Naive thymus-derived CD4-positive, alpha-beta T cell (primary cell): ENCODE measurements at regions not wholly inside any gene's neighbourhood (a gene's known extent, or its start where the extent isn't known, plus 50 kb on each side); places are given as distances from the start of the nearest gene placed in this dataset.
A peak's percentile ranks its signal among the peaks of the same experiment; 100 is the strongest.

Source experiments
- ATAC-seq: fragments of 150-1000 bp; cut with Tn5 transposase; 2 replicates; pipeline ENCODE4 v1.10.0; 2021; ENCODE audit warnings: mild to moderate bottlenecking, moderate library complexity
- CTCF ChIA-PET: fragments of 350-600 bp; sonication (Branson Sonifier 250); formaldehyde crosslinking; loops from one replicate; lab custom pipeline; 2021; ENCODE audit warnings: antibody characterized with exemption; lab: Charles Lee
- POLR2A ChIA-PET: fragments of 350-600 bp; sonication (Branson Sonifier 250); formaldehyde crosslinking; loops from one replicate; lab custom pipeline; 2021; ENCODE audit warnings: antibody characterized with exemption, inconsistent platforms; lab: Charles Lee
- DNase-seq, 9 donors: peaks; one replicate each; pipeline versions ENCODE4 v3.0.0 to v3.0.0-alpha.2; 2020 to 2022; ENCODE audit warnings: mixed read lengths in 1 of 9
- H3K27ac ChIP-seq: one replicate; pipeline ENCODE4 v1.7.0; 2013; ENCODE audit warnings: mild to moderate bottlenecking, low read depth, low read length, moderate library complexity
- H3K27me3 ChIP-seq, 2 donors: one replicate each; pipeline ENCODE4 v1.7.0; 2013; ENCODE audit warnings: low read length in 2 of 2, mild to moderate bottlenecking in 2 of 2, moderate library complexity in 2 of 2; ENCODE audit not compliant: control insufficient read depth in 2 of 2, insufficient read depth in 2 of 2
- H3K36me3 ChIP-seq, 3 experiments: 1 replicate in 2 of 3; 2 replicates in 1 of 3; pipeline ENCODE4 v1.7.0; 2013; ENCODE audit warnings: low read length in 3 of 3, mild to moderate bottlenecking in 3 of 3, moderate library complexity in 1 of 3; ENCODE audit not compliant: insufficient read depth in 3 of 3, control insufficient read depth in 2 of 3
- H3K4me1 ChIP-seq, 2 donors: one replicate each; pipeline ENCODE4 v1.7.0; 2013; ENCODE audit warnings: low read length in 2 of 2, mild to moderate bottlenecking in 2 of 2, moderate library complexity in 1 of 2; ENCODE audit not compliant: control insufficient read depth in 2 of 2, insufficient read depth in 2 of 2
- H3K4me3 ChIP-seq: 2 replicates; pipeline ENCODE4 v1.7.0; 2013; ENCODE audit warnings: mild to moderate bottlenecking, low read length
- H3K9me3 ChIP-seq, 3 experiments: 1 replicate in 2 of 3; 2 replicates in 1 of 3; pipeline ENCODE4 v1.7.0; 2013; ENCODE audit warnings: low read length in 3 of 3; ENCODE audit not compliant: control insufficient read depth in 2 of 3
- H3K27ac Mint-ChIP-seq, 9 donors: one replicate each; pipeline ENCODE4 v1.8.0; 2020 to 2022; ENCODE audit warnings: mixed read lengths in 9 of 9, mild to moderate bottlenecking in 8 of 9, moderate library complexity in 5 of 9, inconsistent platforms in 2 of 9
- H3K27me3 Mint-ChIP-seq, 5 donors: one replicate each; pipeline ENCODE4 v1.8.0; 2021 to 2022; ENCODE audit warnings: mixed read lengths in 5 of 5, mild to moderate bottlenecking in 1 of 5
- H3K36me3 Mint-ChIP-seq, 5 donors: one replicate each; pipeline ENCODE4 v1.8.0; 2020 to 2022; ENCODE audit warnings: mixed read lengths in 5 of 5, mild to moderate bottlenecking in 3 of 5, inconsistent platforms in 1 of 5
- H3K4me1 Mint-ChIP-seq, 7 donors: one replicate each; pipeline ENCODE4 v1.8.0; 2020 to 2022; ENCODE audit warnings: mixed read lengths in 7 of 7, mild to moderate bottlenecking in 3 of 7, inconsistent platforms in 1 of 7
- H3K4me3 Mint-ChIP-seq, 10 donors: one replicate each; pipeline ENCODE4 v1.8.0; 2020 to 2022; ENCODE audit warnings: mild to moderate bottlenecking in 10 of 10, mixed read lengths in 10 of 10, moderate library complexity in 6 of 10, inconsistent platforms in 2 of 10
- H3K9me3 Mint-ChIP-seq, 11 donors: one replicate each; pipeline ENCODE4 v1.8.0; 2020 to 2022; ENCODE audit warnings: mixed read lengths in 11 of 11, mild to moderate bottlenecking in 4 of 11, inconsistent platforms in 1 of 11, moderate library complexity in 1 of 11
- intact Hi-C, 2 donors: fragments of 100-400 bp; cut with micrococcal nuclease; formaldehyde crosslinking; loops; one replicate each; pipeline ENCODE4 v1.15.1; 2023

DNA sequence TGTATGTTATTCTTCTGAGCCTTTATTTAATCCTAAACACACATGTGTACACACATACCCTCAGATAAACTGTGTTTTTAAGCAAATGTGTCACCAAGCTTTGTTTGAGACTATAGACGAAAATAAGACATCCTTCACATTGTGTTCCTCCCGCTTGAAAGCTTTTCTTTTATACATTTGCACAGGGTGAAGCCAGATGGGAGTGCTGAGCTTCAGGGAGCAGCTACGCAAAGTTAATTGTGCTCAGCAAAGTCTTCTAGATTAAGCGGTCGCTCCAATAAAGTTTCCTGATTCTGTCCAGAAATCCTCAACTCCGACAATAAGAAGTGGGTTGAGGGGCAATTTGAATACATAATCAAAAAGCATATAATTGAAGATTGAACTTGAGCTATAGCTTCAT lies 117.2 kb upstream of the ARGLU1 start:
- ATAC-seq, result no peak
- no peak for DNase-seq
- Mint-ChIP-seq H3K27me3 (peaks cover 0 to 12% (median 0%) of the 10 kb centered on the region in 5 donors), H3K27ac (no peak overlapping the region), H3K4me3 (no peak overlapping the region), H3K36me3 (no peaks in the 10 kb centered on the region), H3K9me3 (peaks cover 0 to 3% (median 0%) of the 10 kb centered on the region in 11 donors), H3K4me1 (no peaks in the 10 kb centered on the region)
- Histone ChIP-seq H3K4me3 (no peak overlapping the region), H3K27ac (no peak overlapping the region), H3K36me3 (no peaks in the 10 kb centered on the region), H3K4me1 (no peaks in the 10 kb centered on the region), H3K27me3 (no peaks in the 10 kb centered on the region), H3K9me3 (no peaks in the 10 kb centered on the region)
- POLR2A ChIA-PET, result no interaction called here
- intact Hi-C loops, result no loop called here
- CTCF ChIA-PET, result interaction anchor here (0.9 kb wide), 1 partner anchor 65 kb away, joined by 3 read pairs; no protein-coding TSS in a partner anchor

DNA sequence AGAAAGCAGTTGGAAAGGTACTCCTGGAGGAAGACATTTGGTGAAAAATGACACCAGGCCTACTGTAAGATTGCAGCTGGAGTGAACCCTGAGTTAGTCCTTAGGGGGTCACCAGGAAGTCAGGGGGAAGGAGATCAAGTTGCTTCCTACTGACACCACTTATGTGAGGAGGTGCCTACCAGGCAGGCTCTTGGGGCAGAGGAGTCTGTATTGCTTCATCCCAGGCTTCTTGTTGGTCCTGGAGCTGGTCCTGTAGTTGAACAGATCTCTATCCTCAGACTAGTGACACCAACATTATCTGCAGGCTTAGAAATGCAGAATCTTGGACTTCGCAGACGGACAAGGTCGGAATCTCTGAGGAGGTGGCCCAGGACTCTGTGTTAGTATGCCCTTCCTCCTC lies 116.0 kb upstream of the ARGLU1 start:
- Mint-ChIP-seq H3K27me3 (peaks cover 0 to 16% (median 3%) of the 10 kb centered on the region in 5 donors), H3K27ac (no peak overlapping the region), H3K36me3 (no peaks in the 10 kb centered on the region), H3K4me3 (no peak overlapping the region), H3K9me3 (peaks cover 0 to 3% (median 0%) of the 10 kb centered on the region in 11 donors), H3K4me1 (no peaks in the 10 kb centered on the region)
- CTCF ChIA-PET, result no interaction called here
- DNase-seq, result no peak
- no peaks in the 10 kb centered on the region for H3K4me1 ChIP-seq
- no peaks in the 10 kb centered on the region for H3K9me3 ChIP-seq
- POLR2A ChIA-PET, result no interaction called here
- H3K4me3 ChIP-seq, result no peak overlapping the region
- no peak for ATAC-seq
- no peak overlapping the region for H3K27ac ChIP-seq
- H3K27me3 ChIP-seq, result no peaks in the 10 kb centered on the region
- intact Hi-C loops, result no loop called here
- no peaks in the 10 kb centered on the region for H3K36me3 ChIP-seq

DNA sequence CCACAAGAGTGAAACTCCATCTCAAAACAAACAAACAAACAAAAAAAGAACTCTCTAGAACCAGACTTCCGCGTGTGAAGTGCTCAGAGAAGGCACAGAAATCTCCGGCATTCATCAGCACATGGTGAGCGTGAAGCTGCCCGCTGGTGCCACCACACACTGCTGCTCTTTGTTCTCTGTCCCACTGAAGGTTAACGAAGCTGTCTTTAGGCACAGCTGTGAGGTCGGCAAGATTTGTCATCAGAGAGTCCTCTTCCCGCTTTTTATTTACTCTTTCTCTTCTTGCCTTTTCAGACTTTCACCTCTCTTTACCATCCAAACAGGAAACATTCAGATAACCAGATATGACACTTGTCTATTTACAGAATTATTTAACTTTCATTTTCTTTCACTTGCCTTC lies 115.2 kb upstream of the ARGLU1 start:
- no peak for ATAC-seq
- peaks cover 0 to 16% (median 5%) of the 10 kb centered on the region in 5 donors for H3K27me3 Mint-ChIP-seq

DNA sequence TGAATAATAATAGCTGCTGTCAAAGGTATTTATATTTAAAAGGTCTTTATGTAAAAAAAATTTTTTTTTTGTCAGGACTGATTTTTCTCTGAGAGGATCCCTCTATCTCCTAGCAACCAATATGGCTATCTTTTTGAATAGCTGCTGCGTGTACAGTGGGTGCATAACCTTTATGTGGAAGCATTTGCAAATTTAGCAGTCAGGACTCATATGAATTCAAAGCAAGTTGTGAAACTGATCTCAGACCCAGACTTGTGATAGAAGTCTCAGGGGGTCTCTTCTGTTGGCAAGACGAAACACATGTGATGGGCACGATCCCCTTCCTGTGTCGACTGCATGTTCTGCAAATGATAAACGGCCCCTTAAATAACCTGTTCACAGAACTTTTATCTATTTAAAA lies 114.1 kb upstream of the ARGLU1 start:
- DNase-seq, result no peak
- no peak overlapping the region for H3K27ac Mint-ChIP-seq
- ChIA-PET CTCF (no interaction called here), POLR2A (no interaction called here)
- Histone ChIP-seq H3K36me3 (no peaks in the 10 kb centered on the region), H3K4me3 (no peak overlapping the region), H3K9me3 (no peaks in the 10 kb centered on the region), H3K27ac (no peak overlapping the region), H3K4me1 (no peaks in the 10 kb centered on the region), H3K27me3 (no peaks in the 10 kb centered on the region)
- intact Hi-C loops, result no loop called here
- H3K4me1 Mint-ChIP-seq, result no peaks in the 10 kb centered on the region
- peaks cover 0 to 22% (median 9%) of the 10 kb centered on the region in 5 donors for H3K27me3 Mint-ChIP-seq
- no peak overlapping the region for H3K4me3 Mint-ChIP-seq
- ATAC-seq, result no peak
- H3K36me3 Mint-ChIP-seq, result no peaks in the 10 kb centered on the region
- peaks cover 0 to 3% (median 0%) of the 10 kb centered on the region in 11 donors for H3K9me3 Mint-ChIP-seq

More for the DNA sequence above, 115.2 kb upstream of the ARGLU1 start:
- Histone ChIP-seq H3K4me3 (no peak overlapping the region), H3K36me3 (no peaks in the 10 kb centered on the region), H3K27ac (no peak overlapping the region), H3K9me3 (no peaks in the 10 kb centered on the region), H3K4me1 (no peaks in the 10 kb centered on the region), H3K27me3 (no peaks in the 10 kb centered on the region)
- no peaks in the 10 kb centered on the region for H3K36me3 Mint-ChIP-seq
- CTCF ChIA-PET, result no interaction called here
- no peak for DNase-seq
- POLR2A ChIA-PET, result no interaction called here
- H3K4me1 Mint-ChIP-seq, result no peaks in the 10 kb centered on the region
- peak overlapping the region in 1 of 10 donors; percentile 1 for H3K4me3 Mint-ChIP-seq
- intact Hi-C loops, result no loop called here
- H3K9me3 Mint-ChIP-seq, result peaks cover 0 to 3% (median 0%) of the 10 kb centered on the region in 11 donors
- H3K27ac Mint-ChIP-seq, result no peak overlapping the region

DNA sequence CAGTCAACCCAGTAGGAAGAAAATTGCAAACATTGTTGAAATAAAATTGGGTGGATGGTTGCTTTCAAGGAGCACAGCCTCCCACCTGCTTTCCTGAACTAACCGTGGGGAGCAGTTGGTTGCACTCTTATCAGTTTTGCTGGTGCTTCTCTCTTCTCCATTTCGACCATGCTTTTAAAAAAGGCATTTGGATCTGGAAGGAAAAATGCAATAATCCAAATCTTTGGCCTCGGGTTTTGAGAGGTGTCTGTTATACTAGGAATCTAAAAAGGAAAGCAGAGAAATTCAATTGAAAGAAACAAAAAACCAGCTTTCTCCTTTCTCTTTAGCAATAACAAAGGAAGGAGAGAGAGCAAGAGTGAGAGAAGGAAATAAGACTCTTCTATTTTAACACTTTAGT lies 113.6 kb upstream of the ARGLU1 start:
- intact Hi-C loops, result no loop called here
- Histone ChIP-seq H3K4me1 (no peaks in the 10 kb centered on the region), H3K4me3 (no peak overlapping the region), H3K9me3 (no peaks in the 10 kb centered on the region), H3K36me3 (no peaks in the 10 kb centered on the region), H3K27me3 (no peaks in the 10 kb centered on the region), H3K27ac (no peak overlapping the region)
- ATAC-seq, result no peak
- POLR2A ChIA-PET, result no interaction called here
- peaks cover 0 to 22% (median 9%) of the 10 kb centered on the region in 5 donors for H3K27me3 Mint-ChIP-seq
- H3K36me3 Mint-ChIP-seq, result no peaks in the 10 kb centered on the region
- H3K9me3 Mint-ChIP-seq, result peaks cover 0 to 3% (median 0%) of the 10 kb centered on the region in 11 donors
- CTCF ChIA-PET, result no interaction called here
- DNase-seq, result no peak
- H3K27ac Mint-ChIP-seq, result no peak overlapping the region
- no peak overlapping the region for H3K4me3 Mint-ChIP-seq
- no peaks in the 10 kb centered on the region for H3K4me1 Mint-ChIP-seq

DNA sequence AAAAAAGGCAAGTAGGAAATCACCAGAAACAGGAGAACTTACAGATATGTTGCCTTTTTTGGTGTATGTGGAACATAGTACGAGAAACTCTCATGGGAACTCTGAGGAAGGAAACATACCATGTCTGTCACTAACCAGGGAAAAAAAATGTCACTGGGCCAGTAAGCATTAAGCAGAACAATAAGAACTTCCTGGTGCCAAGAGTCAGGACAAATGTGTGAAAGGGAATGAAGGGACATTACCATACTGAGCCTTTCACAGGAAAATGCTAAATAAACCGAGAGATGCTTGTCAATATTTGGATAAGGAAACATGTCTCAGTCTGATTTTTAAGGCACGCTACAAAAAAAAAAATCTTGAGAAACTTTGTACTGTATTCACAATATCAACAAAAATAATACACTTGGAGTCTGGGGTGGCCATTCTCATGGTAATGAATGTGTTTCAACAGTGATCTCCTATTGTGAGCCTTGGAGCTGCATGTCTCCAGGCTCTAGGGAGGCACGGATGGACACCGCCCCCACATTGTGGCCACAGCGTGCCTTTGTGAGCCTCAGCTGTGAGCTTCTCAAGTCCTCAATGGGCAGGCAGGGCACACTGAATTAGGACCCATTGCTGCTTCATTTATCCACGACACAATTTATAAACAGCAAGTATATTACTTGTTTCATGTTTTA lies 113.0 kb upstream of the ARGLU1 start:
- Mint-ChIP-seq H3K27me3 (peaks cover 0 to 22% (median 9%) of the 10 kb centered on the region in 5 donors), H3K36me3 (no peaks in the 10 kb centered on the region), H3K9me3 (peaks cover 0 to 3% (median 0%) of the 10 kb centered on the region in 11 donors), H3K27ac (no peak overlapping the region), H3K4me1 (no peaks in the 10 kb centered on the region), H3K4me3 (no peak overlapping the region)
- no peak for DNase-seq
- H3K27me3 ChIP-seq, result no peaks in the 10 kb centered on the region
- H3K4me1 ChIP-seq, result no peaks in the 10 kb centered on the region
- H3K9me3 ChIP-seq, result no peaks in the 10 kb centered on the region
- POLR2A ChIA-PET, result no interaction called here
- intact Hi-C loops, result no loop called here
- no peaks in the 10 kb centered on the region for H3K36me3 ChIP-seq
- no peak overlapping the region for H3K27ac ChIP-seq
- CTCF ChIA-PET, result no interaction called here
- ATAC-seq, result no peak
- H3K4me3 ChIP-seq, result no peak overlapping the region
